ENCODE measurements at regions not wholly inside any gene's neighbourhood (a gene's known extent, or its start where the extent isn't known, plus 50 kb on each side); places are given as distances from the start of the nearest gene placed in this dataset.
A peak's percentile ranks its signal among the peaks of the same experiment; 100 is the strongest.

- H2AFZ ChIP-seq (ENCODE audit: low read length) = no peak overlapping the region
- H3K4me3 Mint-ChIP-seq = no peak overlapping the region
- no peak overlapping the region for H3K4me2 ChIP-seq (ENCODE audit: insufficient read depth, insufficient read length, low read length)
- H3K9me3 ChIP-seq (ENCODE audit: control insufficient read depth, low read depth, low read length) = no peaks in the 10 kb centered on the region
- no peak overlapping the region for H2BK20ac ChIP-seq (ENCODE audit: low read depth, low read length, poor library complexity, severe bottlenecking)
- DNase-seq = no peak
- peak; percentile 70 for TF ChIP-seq CTCF (conservative IDR thresholded peaks at IDR 0.05)
- H3K79me2 ChIP-seq (ENCODE audit: insufficient read depth, low read length) = no peaks in the 10 kb centered on the region
- no peak overlapping the region for H2BK12ac ChIP-seq (ENCODE audit: insufficient read length, low read depth, low read length)
- H3K79me1 ChIP-seq (ENCODE audit: insufficient read depth, low read depth, low read length, poor library complexity, severe bottlenecking) = no peaks in the 10 kb centered on the region
- no peak overlapping the region for H3K9ac ChIP-seq (ENCODE audit: extremely low read depth, insufficient read length, low read length)
- H4K91ac ChIP-seq (ENCODE audit: insufficient read length, low read depth, low read length) = no peak overlapping the region
- no peak overlapping the region for H3K18ac ChIP-seq (ENCODE audit: insufficient read length, low read depth, low read length)
- peaks cover 3% of the 10 kb centered on the region in 2 experiments; a peak in 2 of 4 replicates for H3K4me1 Mint-ChIP-seq
- no peak overlapping the region for H3T11ph ChIP-seq (ENCODE audit: low read length)
- no peak overlapping the region for H3K4ac ChIP-seq (ENCODE audit: low read depth, low read length)
- no CpG with 5 or more reads among the region's 2 CpGs for WGBS (ENCODE audit: extremely low coverage, insufficient read length, low lambda C conversion rate)
- no peaks in the 10 kb centered on the region for H3K4me1 ChIP-seq (ENCODE audit: insufficient read depth, low read length)
- H3K9me3 Mint-ChIP-seq = no peaks in the 10 kb centered on the region; a peak in 1 of 5 replicates
- H3K27ac Mint-ChIP-seq = no peak overlapping the region
- H4K5ac ChIP-seq (ENCODE audit: insufficient read length, low read depth, low read length) = no peak overlapping the region
- H2BK5ac ChIP-seq (ENCODE audit: insufficient read length, low read length) = no peak overlapping the region
- no peak overlapping the region for H3K27ac ChIP-seq (ENCODE audit: insufficient read length, low read depth, low read length)
- no peaks in the 10 kb centered on the region for H3K27me3 Mint-ChIP-seq (ENCODE audit: low read depth)
- H3K36me3 Mint-ChIP-seq (ENCODE audit: insufficient read depth in 1 of 3, low read depth in 3 of 3) = no peaks in the 10 kb centered on the region
- no peak overlapping the region for H3K56ac ChIP-seq (ENCODE audit: insufficient read length, low read depth, low read length)
- H2BK15ac ChIP-seq (ENCODE audit: low read depth, low read length) = no peak overlapping the region
- H4K8ac ChIP-seq (replicated peaks; ENCODE audit: insufficient read length, low read depth, low read length) = no peak overlapping the region
- H3K23ac ChIP-seq (ENCODE audit: insufficient read length, low read depth, low read length) = no peak overlapping the region
- H3K14ac ChIP-seq (ENCODE audit: insufficient read depth, low read length) = no peak overlapping the region
- no peaks in the 10 kb centered on the region for H3K23me2 ChIP-seq (ENCODE audit: insufficient read length, low read depth, low read length, poor library complexity, severe bottlenecking)
- no peak overlapping the region for H2AK5ac ChIP-seq (ENCODE audit: insufficient read length, low read length)
- H2BK120ac ChIP-seq (ENCODE audit: low read depth, low read length, poor library complexity, severe bottlenecking) = no peak overlapping the region
- H4K20me1 ChIP-seq (ENCODE audit: control insufficient read depth, insufficient read depth, insufficient read length) = no peaks in the 10 kb centered on the region
- H3K27me3 ChIP-seq (ENCODE audit: insufficient read depth, low read length) = no peaks in the 10 kb centered on the region
Observed at GRCh38 chr5:100697970-100698369, 162.8 kb downstream of the FAM174A start.

Measured in H9 (cell line).